Germinal center (tissue), 1 donor: ENCODE measurements at regions not wholly inside any gene's neighbourhood (a gene's known extent, or its start where the extent isn't known, plus 50 kb on each side); places are given as distances from the start of the nearest gene placed in this dataset.
"Not testable (repeated sequence)": the region's sequence is repeated elsewhere in the genome, so short reads cannot be mapped to it uniquely, and the experiment has no call there.

Experiments used
- DNase-seq: peaks from one replicate; pipeline ENCODE4 v3.0.0; 2012; ENCODE audit warnings: mixed read lengths, low spot score

DNA sequence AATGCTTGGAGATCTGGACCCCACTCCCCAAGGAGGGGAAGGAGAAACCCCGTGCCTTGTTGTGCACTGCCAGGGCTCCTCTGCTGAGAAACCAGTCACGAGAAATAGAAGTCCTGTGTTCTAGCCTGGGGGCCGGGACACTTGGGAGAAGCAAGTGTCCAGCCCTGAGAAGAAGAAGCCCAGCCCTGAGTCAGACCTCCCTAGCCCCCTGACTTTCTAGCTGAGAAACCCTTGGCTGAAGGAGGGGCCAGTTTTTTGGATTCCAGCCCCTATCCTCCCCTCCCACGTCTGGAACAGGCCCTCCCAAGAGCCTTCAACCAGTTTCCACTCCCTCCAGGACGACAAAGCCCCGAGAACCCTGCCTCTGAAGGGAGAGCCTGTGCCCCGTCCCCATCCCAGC, 100.5 kb downstream of the NAV1 start:
- no peak for DNase-seq

DNA sequence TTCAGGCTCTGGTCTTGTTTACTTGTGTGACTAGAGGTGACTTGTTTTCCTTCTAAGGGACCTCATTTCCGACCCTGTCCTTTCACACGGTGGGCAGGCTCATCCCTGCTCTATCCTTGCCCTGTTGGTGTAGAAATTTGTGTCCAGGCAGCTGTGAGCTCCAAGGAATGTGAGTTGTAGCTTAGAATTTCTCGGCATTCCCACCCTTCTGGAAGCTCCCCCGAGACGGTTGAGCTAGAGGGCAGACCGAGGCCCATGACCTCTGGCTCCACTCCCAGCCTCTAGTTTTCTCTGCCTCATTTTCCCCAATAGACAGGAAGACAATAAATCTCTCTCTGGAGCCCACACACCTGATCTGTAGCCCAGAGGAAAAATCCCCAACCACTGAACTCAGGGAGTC, 100.9 kb downstream of the NAV1 start:
- no peak for DNase-seq

DNA sequence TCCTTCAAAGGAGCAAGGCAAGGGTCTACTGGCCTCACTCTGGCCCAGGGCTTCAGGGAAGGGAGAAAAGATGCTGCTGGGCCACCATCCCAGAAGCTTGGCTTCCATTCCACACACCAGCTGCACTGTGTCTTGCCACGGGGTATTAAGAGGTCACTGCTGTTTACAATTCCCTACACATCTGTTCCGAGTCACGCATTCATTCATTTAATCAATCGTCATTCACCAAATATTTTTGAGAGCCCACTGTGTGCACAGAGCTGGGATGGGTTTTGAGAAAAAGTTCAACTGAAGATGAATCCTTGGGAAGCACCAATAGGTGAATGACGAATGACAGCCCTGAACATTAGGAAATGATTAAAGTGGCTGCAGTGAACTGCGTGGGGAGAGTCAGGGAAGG, 101.7 kb downstream of the NAV1 start:
- no peak for DNase-seq

DNA sequence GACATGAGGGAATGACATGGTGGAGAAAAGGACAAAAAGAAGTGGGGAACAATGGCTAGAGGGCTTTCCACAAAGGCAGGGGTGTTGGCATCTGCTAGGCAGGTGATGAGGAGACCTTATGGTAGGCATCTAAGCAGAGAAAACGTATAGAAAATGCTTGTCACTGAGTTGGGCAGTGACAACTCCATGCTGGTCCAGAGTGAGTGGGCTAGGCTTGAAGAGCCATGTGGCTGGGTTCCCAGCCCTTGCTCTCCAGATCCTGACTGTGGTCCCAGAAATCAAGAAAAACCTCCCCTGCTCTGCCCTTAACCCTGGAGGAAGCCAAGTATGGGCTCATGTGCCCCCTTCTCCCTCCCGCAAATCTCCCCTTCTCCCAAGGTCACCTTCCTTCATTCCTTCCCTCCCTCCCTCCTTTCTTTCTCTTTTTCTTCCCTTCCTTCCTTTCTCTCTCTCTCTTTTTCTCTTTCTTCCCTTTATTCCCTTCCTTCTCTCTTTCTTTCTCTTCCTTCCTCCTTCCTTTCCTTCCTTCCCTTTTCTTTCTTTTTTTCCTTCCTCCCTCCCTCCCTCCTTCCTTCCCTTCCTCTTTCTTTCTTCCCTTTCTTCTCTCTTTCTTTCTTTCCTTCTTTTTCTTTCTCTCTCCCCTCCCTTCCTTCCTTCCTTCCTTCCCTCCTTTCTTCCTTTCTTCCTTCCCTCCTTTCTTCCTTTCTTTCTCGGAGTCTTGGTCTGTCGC, 102.8 kb downstream of the NAV1 start:
- no peak for DNase-seq

DNA sequence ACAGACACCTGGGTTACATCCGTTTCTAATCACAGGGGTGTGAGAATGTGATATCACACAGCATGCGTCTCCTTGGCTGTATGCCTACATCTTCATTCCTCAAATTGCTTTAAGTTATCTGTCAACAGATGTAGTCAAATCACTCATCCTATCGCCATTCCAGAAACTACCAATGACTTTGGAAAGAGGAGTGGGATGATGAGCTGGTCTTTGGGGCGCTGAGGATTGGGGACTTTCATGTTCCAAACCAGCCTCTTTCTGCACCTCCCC, 104.8 kb downstream of the NAV1 start:
- no peak for DNase-seq

DNA sequence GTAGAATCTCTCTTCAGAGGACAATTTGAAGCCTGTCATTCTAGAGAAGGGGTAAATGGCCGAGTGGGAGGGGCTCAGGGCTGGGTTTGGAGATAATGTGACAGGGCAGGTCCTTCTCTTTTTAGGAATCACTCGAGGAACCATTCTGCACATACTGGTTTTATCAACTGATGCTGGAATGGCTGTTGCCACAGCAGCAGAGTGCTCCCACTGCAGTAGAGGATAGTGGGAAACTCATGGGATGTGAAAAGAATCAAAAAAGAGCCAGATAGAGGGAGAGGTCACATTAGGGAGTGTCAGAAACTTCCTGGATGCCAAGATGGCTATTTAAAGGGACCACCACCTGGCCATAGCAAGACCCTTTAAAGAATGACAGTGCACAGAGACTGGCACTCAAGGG, 105.3 kb downstream of the NAV1 start:
- no peak for DNase-seq

DNA sequence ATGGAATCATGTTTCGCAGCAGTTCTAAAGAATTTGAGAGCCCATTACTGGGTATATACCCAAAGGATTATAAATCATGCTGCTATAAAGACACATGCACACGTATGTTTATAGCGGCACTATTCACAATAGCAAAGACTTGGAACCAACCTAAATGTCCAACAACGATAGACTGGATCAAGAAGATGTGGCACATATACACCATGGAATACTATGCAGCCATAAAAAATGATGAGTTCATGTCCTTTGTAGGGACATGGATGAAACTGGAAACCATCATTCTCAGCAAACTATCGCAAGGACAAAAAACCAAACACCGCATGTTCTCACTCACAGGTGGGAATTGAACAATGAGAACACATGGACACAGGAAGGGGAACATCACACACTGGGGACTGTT, 106.1 kb downstream of the NAV1 start:
- not testable (repeated sequence) for DNase-seq

DNA sequence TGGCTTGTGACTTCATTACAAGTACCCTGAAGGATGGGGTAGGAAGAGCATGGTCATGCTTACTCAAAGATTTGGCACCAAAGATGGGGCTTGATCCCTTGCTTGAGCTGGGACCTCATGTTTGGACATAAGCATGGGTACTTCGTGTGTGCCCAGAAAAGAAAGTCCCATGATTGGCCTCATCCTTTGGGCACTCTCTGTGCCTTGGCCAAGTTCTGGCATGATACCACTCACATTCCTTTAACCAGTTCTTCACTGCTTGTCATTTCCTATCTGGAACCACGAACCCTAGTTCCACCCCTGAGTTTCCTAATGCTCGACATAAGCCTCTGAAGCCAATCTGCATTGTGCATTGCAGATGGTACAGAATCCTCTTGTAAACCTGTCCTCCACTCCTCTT, 107.0 kb downstream of the NAV1 start:
- no peak for DNase-seq

DNA sequence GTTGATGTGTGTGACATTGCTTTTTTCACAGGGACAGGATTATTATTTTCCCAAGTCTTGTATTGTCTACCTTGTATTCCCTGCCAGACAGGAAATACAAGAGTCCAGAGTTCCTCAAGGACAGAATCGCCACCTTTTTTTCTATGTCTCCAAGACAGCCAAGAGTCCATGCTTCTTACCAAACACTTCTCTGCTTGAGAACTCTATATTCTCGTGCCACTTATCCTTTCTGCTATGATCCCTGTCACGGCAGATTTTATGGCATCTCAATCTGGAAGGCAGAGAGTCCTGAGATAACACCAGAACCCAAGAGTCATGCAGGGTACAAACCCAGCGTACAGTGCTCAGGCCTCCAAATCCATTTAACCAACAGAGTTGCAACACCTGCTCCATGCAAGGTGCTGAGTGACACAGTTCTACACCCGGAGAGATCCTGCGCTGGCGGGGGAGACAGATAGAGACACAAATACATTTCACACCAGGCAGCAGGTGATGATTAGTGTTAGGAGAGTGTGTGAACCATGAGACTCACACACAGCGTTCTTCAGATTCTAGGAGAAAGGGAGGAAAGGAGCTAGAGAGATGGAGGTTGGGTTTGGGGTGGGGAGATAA, 107.6 kb downstream of the NAV1 start:
- no peak for DNase-seq

DNA sequence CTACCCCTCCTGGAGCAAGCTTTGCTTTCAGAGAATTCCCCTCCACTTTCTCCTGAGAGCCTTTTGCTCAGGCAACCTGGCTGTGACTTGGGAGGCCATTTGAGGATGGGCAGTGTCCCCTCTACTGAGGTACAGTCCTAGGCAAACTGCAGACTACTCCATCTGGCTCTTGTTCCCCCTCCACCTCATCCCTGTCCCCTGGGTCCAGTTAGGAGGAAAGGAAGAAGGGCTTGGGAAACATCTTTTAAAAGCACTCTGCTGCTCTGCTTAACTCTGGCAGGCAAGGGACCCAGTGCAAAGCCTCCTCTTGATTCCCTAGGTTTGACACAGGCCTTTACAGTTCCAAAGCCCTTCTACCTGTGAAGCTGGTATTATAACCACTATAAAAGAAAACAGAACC, 108.2 kb downstream of the NAV1 start:
- DNase-seq, result no peak

DNA sequence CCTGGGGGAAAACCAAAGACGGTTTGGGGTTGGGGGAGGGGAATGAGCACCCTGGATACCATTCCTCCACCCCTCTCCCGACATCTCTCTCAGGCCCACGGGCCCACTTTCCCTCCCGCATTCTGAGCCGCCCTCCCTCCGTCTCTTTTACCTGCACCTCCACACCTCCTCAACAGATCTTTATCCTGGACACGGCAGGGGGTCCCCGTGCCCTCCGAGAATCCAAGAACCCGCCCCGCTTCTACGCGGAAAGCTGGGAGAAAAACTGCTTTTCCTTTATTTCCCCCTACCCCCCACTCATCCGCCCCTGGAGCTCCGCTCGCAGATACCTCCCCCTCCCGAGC, 108.8 kb downstream of the NAV1 start:
- no peak for DNase-seq

DNA sequence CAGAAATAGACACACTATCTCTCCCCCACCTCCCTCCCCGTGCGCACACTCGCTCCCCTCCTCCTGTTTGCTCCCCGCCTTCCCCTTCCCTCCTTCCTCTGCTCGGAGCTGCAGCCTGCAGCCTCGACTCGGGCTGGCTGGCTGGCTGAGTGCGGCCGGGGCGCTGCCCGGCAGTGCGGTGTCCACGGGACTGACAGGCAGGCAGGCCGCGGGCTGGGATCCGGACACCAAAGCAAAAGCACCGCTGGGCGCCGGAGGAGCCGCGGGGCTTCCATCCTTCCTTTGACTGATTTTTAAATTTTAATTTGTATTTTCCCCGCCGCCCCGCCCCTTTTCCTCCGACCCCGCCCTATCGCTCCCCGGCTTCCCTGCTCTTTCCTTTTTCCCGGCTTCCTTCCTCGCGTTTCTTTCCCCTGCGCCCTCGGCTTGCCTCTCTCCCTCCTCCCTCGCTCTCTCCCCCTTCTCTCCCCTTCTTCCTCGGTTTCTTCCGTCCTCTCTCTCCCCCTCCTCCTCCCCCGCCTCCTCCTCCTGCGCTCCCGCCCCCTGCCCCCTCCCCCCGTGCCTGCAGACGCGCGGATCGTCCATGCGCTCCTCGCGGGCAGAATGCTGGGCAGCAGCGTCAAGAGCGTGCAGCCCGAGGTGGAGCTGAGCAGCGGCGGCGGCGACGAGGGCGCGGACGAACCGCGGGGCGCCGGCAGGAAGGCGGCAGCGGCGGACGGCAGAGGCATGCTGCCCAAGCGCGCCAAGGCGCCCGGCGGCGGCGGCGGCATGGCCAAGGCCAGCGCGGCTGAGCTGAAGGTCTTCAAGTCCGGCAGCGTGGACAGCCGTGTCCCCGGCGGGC, 109.4 kb downstream of the NAV1 start:
- DNase-seq, result no peak

DNA sequence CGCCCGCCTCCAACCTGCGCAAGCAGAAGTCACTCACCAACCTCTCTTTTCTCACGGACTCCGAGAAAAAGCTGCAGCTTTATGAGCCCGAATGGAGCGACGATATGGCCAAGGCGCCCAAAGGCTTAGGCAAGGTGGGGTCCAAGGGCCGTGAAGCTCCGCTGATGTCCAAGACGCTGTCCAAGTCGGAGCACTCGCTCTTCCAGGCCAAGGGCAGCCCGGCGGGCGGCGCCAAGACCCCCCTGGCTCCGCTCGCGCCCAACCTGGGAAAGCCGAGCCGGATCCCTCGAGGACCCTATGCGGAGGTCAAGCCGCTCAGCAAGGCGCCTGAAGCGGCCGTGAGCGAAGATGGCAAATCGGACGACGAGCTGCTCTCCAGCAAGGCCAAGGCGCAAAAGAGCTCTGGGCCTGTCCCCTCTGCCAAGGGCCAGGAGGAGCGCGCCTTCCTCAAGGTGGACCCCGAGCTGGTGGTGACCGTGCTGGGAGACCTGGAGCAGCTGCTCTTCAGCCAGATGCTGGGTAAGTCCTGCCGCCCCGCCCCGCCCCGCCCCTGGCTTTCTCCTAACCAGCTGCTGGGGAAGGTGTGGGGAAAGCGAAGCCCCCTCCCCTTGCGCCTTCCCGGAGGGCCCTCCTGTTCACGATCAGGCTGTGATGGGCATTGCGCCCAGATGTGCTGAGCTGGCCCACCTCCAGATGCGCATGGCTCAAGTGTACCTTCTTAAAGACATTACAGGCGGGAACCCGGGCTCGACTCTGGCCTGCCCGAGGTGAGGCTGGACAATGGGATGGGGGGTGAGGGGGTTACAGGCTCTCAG, 110.2 kb downstream of the NAV1 start:
- DNase-seq, result no peak

DNA sequence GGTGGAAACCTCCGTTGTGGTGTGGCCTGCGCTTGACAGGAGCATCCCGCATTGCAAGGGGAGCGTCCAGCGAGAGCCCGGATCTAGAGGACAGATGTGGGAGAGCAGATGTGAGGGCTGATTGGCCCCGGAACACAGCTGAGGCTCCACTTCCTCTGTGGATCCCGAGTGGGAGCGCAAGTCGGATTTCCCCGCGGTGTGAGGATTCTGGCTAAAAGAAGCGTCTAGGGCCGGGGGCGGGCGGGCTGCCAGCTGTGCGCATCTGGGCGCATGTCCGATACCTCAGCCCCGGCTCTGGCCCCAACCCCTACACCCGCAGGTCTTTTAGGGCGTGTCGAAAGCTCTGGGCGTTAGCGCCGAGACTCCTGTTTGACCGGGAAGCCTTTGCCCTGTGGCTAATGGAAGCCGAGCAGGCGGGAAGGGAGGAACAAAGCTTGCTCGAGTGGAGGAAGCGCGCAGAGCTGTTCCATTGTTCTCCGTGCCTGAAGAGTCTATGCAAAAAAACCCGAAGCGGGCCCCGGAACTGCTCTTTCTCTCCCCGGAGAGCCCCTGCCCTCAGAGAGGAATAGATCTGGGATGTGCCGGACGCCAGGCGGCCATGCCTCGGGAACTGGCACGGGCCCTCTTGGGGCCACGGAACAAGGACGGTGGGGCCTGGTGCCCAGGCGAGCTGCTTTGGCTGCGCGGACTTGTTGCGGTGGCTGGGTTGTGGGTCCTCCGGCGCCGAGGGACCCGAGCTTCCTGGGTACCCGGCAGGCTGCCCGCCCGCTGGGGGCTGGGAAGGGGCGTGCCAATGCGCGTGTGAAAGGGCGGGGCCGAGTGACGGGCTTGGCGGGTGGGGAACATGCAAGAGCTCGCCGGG, 111.1 kb downstream of the NAV1 start:
- peak; percentile 42 for DNase-seq

DNA sequence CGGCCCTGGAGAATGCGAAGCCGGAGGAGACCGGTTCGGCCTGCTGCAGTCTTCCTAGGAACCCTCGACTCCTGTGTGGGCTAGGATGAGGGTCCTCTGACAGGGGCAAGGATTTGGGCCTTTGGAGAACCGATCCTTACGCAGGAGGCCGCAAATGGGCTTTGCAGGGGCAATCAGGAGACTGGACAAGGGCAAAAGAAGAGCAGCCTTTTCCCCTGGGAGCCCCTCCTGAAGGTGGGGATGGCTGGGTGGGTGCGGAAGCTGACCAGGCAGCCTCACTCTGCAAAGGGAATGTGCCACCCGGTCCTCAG, 111.7 kb downstream of the NAV1 start:
- DNase-seq, result no peak

DNA sequence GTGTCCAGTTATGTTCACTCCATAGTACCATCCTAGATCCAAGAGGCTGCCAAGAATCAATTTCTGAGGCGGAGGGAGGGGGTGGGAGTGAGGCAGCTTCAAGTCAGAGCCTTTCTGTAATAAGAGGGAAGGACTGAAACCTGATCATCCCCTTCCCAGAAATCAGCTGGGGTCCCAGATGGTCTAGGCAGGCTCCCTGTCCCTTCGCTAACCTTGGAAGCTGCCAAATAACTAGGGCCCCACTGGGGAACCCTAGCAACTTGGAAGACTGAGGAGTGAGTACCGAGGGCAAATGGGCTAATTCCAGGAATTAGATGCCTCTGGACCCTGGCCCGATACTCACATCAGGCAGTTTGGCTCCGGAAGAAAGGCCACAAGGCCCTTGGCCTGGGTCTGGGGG, 113.3 kb downstream of the NAV1 start:
- DNase-seq, result no peak

DNA sequence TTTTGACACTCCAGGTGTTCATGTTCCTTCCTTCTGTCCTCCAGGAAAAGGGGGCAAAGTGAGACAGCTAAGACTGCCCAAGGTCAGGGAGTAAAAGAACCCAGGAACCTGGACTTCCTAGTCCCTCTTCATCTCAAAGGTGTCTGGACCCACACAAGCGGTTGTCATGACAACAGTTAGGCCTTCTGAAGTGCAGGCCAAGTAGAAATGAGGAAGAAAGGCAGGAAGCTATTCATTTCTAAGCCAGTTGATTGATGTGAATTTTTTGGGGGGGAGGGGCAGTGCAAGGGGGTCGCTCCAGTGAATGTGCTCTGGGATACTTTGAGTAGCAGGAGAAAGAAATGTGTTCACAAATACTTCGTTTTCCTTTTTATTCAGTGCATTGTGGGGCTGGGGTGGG, 114.3 kb downstream of the NAV1 start:
- DNase-seq, result no peak

DNA sequence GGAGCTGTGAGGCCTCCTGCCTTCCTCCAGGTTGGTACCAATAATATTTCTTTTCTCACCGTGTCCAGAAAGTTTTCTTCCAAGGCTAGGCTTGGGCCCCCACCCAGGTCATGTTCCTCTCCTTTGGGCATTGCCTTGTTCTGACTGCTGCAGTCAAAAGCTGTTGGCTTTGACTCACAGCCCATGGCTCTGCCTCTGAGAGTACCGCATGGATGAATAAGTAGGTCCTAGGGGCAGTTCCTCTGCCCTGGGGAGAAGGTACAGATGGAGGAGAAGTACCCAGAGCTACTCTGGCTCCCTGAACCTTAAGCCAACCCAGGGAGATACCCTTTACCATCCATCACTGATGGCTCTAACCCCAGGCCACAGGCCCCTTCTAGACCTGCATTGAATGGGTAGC, 115.0 kb downstream of the NAV1 start:
- no peak for DNase-seq

DNA sequence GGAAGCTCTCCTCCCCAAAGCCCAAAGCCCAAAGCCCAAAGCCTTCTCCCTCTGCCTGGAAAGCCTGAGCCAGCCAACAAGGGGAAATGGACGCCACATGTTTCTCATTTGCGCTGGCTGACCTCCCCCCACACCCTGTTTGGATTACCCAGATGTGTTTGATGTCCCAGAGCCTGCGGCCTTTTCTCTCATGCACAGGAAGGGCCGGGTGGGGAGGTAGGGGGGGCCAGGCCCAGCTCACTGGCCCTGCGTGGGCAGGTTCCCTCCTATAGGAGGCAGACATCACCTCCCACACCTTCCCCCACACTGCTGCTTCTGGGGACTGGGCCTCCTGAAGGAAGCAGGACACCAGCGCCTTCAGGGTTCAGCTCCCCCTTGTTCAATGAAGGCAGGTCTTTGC, 116.3 kb downstream of the NAV1 start:
- no peak for DNase-seq

DNA sequence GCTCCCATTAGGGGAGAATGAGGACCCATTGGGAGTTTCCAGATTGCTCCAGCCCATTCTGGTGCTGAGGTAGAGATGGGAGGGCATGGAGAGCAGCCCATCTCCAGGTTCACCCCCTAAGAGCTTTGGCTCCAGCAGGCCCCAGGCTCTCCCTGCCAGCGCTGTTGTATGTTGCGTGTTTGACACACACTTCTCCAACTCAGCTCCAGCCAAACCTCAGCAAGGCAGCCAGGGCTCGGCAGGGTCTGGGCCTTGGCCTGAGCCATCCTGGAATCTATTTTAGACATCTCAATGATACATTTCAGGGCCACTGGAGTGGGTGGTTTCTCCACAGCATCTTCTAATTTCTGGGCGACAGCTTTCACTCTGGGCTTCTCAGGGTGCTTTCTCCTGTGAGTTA, 117.0 kb downstream of the NAV1 start:
- DNase-seq, result no peak

DNA sequence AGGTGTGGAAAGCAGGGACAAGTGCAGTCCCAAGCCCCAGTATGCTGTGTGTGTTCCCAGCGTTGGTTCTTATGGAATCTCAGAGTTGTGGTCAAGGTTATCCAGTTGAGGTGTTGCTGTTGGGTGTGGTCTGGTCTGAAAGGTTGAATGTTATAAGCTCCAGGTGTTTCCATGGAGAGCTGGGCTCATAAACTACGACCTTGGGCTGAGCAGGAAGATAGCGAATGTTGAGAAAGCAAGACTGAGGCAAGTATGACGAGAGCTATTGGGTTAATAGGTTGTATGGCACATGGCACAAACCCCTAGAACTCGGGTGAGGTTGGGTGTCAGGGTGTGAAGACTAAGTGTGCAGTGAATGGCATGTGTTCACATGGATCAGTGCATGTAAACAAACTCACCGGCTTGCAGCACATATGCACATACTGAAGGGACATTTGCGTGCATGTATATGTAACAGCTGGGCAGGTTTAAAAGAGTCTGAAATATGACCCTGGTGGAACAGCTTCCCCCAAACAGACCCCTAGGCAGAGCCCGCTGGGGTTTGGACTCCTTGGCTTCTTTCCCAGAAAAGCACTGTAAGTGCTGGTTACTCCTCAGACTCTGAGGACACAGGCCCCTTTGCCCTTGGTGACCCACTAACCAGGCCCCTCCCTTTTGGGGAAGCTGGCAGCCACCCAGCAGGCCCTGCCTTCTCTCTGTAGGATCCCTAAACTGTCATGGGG, 117.5 kb downstream of the NAV1 start:
- DNase-seq, result no peak
